K562 (cell line): ENCODE measurements at regions not wholly inside any gene's neighbourhood (a gene's known extent, or its start where the extent isn't known, plus 50 kb on each side); places are given as distances from the start of the nearest gene placed in this dataset.

ENCODE experiments used
- ATAC-seq: fragments of 200-7000 bp; cut with Tn5 transposase; 3 replicates; pipeline ENCODE4 v1.9.1; 2020; ENCODE audit warnings: moderate library complexity
- BruUV-seq: library from RNA; stranded (reverse); fragments of 400-500 nt; replicated peaks from 2 replicates; lab custom pipeline; 2021; lab: Mats Ljungman, UMichigan
- CTCF ChIA-PET: fragments of 300-600 bp; formaldehyde crosslinking; extraction: SDS; loops from one replicate; lab custom pipeline; 2021; ENCODE audit warnings: low intra/inter-chr PET ratio; lab: Yijun Ruan, JAX
- POLR2A ChIA-PET: fragments of 300-600, 350-650 bp; sonication (Branson Sonifier 250); formaldehyde crosslinking; extraction: SDS; loops from one replicate; lab custom pipeline; 2021; ENCODE audit warnings: antibody characterized with exemption, inconsistent platforms; lab: Yijun Ruan, JAX
- DNase-seq, 4 experiments: peaks; one replicate each; pipeline versions ENCODE4 v3.0.0 to v3.0.0-alpha.2; 2011 to 2018; ENCODE audit warnings: low spot score in 3 of 4, mixed read lengths in 3 of 4; ENCODE audit errors: extremely low read depth in 1 of 4
- FAIRE-seq: peaks from 2 replicates; lab custom pipeline; 2011; peaks lifted over from hg19 to GRCh38; lab: Jason Lieb, UNC
- H2AFZ ChIP-seq: 2 replicates; pipeline ENCODE4 v1.6.0; 2011; ENCODE audit warnings: low read depth, low read length, control low read depth, inconsistent platforms
- H3K27ac ChIP-seq: fragments of 200-600 bp; 3 replicates; pipeline ENCODE4 v1.8.0; 2011; ENCODE audit warnings: low read depth, mild to moderate bottlenecking, control low read depth, inconsistent platforms, low read length, moderate library complexity, mixed read lengths; ENCODE audit errors: extremely low read depth
- H3K27me3 ChIP-seq, 2 experiments: fragments of 300-600 bp in 1 of 2; 2 replicates in 1 of 2; 3 replicates in 1 of 2; pipeline versions ENCODE4 v1.6.0 to v1.8.0; 2011; ENCODE audit warnings: inconsistent platforms in 2 of 2, low read length in 2 of 2, mild to moderate bottlenecking in 1 of 2, mixed read lengths in 1 of 2, moderate library complexity in 1 of 2; ENCODE audit not compliant: control insufficient read depth in 2 of 2, insufficient read depth in 2 of 2
- H3K36me3 ChIP-seq: fragments of 300-600 bp; 3 replicates; pipeline ENCODE4 v1.8.0; 2011; ENCODE audit warnings: mild to moderate bottlenecking, low read length, inconsistent platforms; ENCODE audit not compliant: control insufficient read depth, insufficient read depth
- H3K4me1 ChIP-seq, 2 experiments: fragments of 200-600 bp in 1 of 2; replicated peaks in 1 of 2; 2 replicates in 1 of 2; 3 replicates in 1 of 2; pipeline versions ENCODE4 v1.5.1 to v1.8.0; 2011; ENCODE audit warnings: inconsistent platforms in 2 of 2, low read length in 2 of 2, mild to moderate bottlenecking in 1 of 2, mixed read lengths in 1 of 2, moderate library complexity in 1 of 2; ENCODE audit not compliant: control insufficient read depth in 2 of 2, insufficient read depth in 2 of 2
- H3K4me2 ChIP-seq: 2 replicates; pipeline ENCODE4 v1.6.1; 2011; ENCODE audit warnings: low read length, control low read depth, inconsistent platforms, mixed read lengths; ENCODE audit not compliant: insufficient read depth
- H3K4me3 ChIP-seq: fragments of 200-600 bp; sonication (generic), shearing (Covaris generic); 2 replicates; pipeline ENCODE4 v1.5.1; 2016; ENCODE audit warnings: control low read depth, inconsistent platforms
- H3K79me2 ChIP-seq: fragments of 200-600 bp; 3 replicates; pipeline ENCODE4 v1.8.0; 2011; ENCODE audit warnings: low read length, inconsistent platforms; ENCODE audit not compliant: control insufficient read depth, insufficient read depth
- H3K9ac ChIP-seq, 2 experiments: 2 replicates each; pipeline versions ENCODE4 v1.6.0 to v1.6.1; 2011; ENCODE audit warnings: low read depth in 2 of 2, low read length in 2 of 2, control low read depth in 1 of 2, inconsistent platforms in 1 of 2, mild to moderate bottlenecking in 1 of 2, mixed read lengths in 1 of 2; ENCODE audit not compliant: insufficient read depth in 1 of 2
- H3K9me1 ChIP-seq: one replicate; pipeline ENCODE4 v1.6.0; 2011; ENCODE audit warnings: inconsistent platforms, mild to moderate bottlenecking, low read length, moderate library complexity; ENCODE audit not compliant: control insufficient read depth, insufficient read depth
- H3K9me3 ChIP-seq: replicated peaks from 2 replicates; pipeline ENCODE4 v1.5.1; 2011; ENCODE audit warnings: low read depth, low read length, inconsistent platforms; ENCODE audit not compliant: control insufficient read depth, insufficient read depth
- H4K20me1 ChIP-seq: replicated peaks from 2 replicates; pipeline ENCODE4 v1.6.1; 2011; ENCODE audit warnings: low read length, inconsistent platforms, mixed read lengths; ENCODE audit not compliant: control insufficient read depth, insufficient read depth
- BMI1 ChIP-seq: fragments of 150-350 bp; IDR thresholded peaks from 2 replicates; pipeline ENCODE4 v1.6.1; 2014; ENCODE audit warnings: low read length
- CHAMP1 ChIP-seq: fragments of 450-650 bp; IDR thresholded peaks from 2 replicates; pipeline ENCODE4 v1.6.1; 2016; ENCODE audit warnings: mild to moderate bottlenecking
- CREB1 ChIP-seq, 2 experiments: sonication (generic) in 1 of 2; formaldehyde crosslinking in 1 of 2; IDR thresholded peaks; 2 replicates each; pipeline versions ENCODE4 v1.6.1 to v1.8.0; 2012 to 2022; ENCODE audit warnings: inconsistent platforms in 1 of 2, mild to moderate bottlenecking in 1 of 2, missing genetic modification reagents in 1 of 2, moderate library complexity in 1 of 2
- EGR1 ChIP-seq: fragments of 450-650 bp; conservative IDR thresholded peaks from 2 replicates; pipeline ENCODE4 v1.6.1; 2017; ENCODE audit warnings: mild to moderate bottlenecking
- ELF1 ChIP-seq: fragments of 200-800 bp; sonication (Bioruptor generic); IDR thresholded peaks from 2 replicates; pipeline ENCODE4 v1.6.1; 2016; ENCODE audit warnings: missing genetic modification characterization, missing compliant biosample characterization
- FOXK1 ChIP-seq: sonication (generic); formaldehyde crosslinking; IDR thresholded peaks from 2 replicates; pipeline ENCODE4 v1.8.0; 2022; ENCODE audit warnings: missing genetic modification reagents, mild to moderate bottlenecking, borderline replicate concordance
- LCOR ChIP-seq: sonication (generic); formaldehyde crosslinking; IDR thresholded peaks from 2 replicates; pipeline ENCODE4 v1.8.0; 2022; ENCODE audit warnings: mild to moderate bottlenecking, missing genetic modification reagents
- MTA2 ChIP-seq: fragments of 450-650 bp; IDR thresholded peaks from 2 replicates; pipeline ENCODE4 v1.6.1; 2016; ENCODE audit warnings: low read depth
- NCOA1 ChIP-seq: fragments of 450-650 bp; IDR thresholded peaks from 2 replicates; pipeline ENCODE4 v1.6.1; 2016; ENCODE audit warnings: low read depth
- NR3C1 ChIP-seq: sonication (generic); formaldehyde crosslinking; IDR thresholded peaks from 2 replicates; pipeline ENCODE4 v1.8.1; 2022; ENCODE audit warnings: missing genetic modification reagents
- RBM14 ChIP-seq: fragments of 200-400 bp; formaldehyde crosslinking; IDR thresholded peaks from 2 replicates; pipeline ENCODE4 v1.6.1; 2018; ENCODE audit warnings: low read depth, mild to moderate bottlenecking, low read length, moderate library complexity, borderline replicate concordance; ENCODE audit not compliant: insufficient read depth
- RUNX1 ChIP-seq: sonication (generic); IDR thresholded peaks from 2 replicates; pipeline ENCODE4 v1.6.1; 2016; ENCODE audit warnings: antibody characterized with exemption, low read depth
- U2AF2 ChIP-seq: fragments of 200-400 bp; formaldehyde crosslinking; optimal IDR thresholded peaks from 2 replicates; pipeline ENCODE3; 2017; ENCODE audit warnings: low read depth, mild to moderate bottlenecking, low read length
- ZEB2 ChIP-seq: fragments of 450-650 bp; IDR thresholded peaks from 2 replicates; pipeline ENCODE4 v1.6.1; 2016
- ZFP1 ChIP-seq: fragments of 450-650 bp; formaldehyde crosslinking; IDR thresholded peaks from 2 replicates; pipeline ENCODE4 v1.4.0; 2020; ENCODE audit warnings: mild to moderate bottlenecking, mixed read lengths
- ZNF668 ChIP-seq: fragments of 250-450 bp; sonication (Bioruptor Pico); IDR thresholded peaks from 2 replicates; pipeline ENCODE4 v1.8.0; 2022; ENCODE audit warnings: mild to moderate bottlenecking, inconsistent platforms
- WGBS: fragments of 100-300 bp; shearing (Covaris generic); methylation state at CpG from one replicate; pipeline ENCODE4 v1.1.6; 2016; ENCODE audit warnings: low coverage, mixed read lengths; ENCODE audit not compliant: insufficient coverage; ENCODE audit errors: missing lambda C conversion rate; 5-methylcytosine and 5-hydroxymethylcytosine counted together
- in situ Hi-C: fragments of 300-500 bp; cut with MboI; formaldehyde crosslinking; loops from 4 replicates; pipeline ENCODE4 v1.15.0; 2018; ENCODE audit warnings: inconsistent platforms, mixed read lengths
- intact Hi-C: fragments of 100-400 bp; cut with micrococcal nuclease; formaldehyde crosslinking; loops from 2 replicates; pipeline ENCODE4 v1.14.2; 2022
- TF ChIP-seq, protein P1 (sequence below): fragments of 450-650 bp; formaldehyde crosslinking; IDR thresholded peaks from 2 replicates; pipeline ENCODE4 v1.4.0; 2020; ENCODE audit warnings: mild to moderate bottlenecking, mixed read lengths

GRCh38 chrX:75997692-75998091 is 175.2 kb upstream of the PBDC1 start:
- no peaks in the 10 kb centered on the region for H3K36me3 ChIP-seq
- intact Hi-C loops, result no loop called here
- TF ChIP-seq, protein P1, sequence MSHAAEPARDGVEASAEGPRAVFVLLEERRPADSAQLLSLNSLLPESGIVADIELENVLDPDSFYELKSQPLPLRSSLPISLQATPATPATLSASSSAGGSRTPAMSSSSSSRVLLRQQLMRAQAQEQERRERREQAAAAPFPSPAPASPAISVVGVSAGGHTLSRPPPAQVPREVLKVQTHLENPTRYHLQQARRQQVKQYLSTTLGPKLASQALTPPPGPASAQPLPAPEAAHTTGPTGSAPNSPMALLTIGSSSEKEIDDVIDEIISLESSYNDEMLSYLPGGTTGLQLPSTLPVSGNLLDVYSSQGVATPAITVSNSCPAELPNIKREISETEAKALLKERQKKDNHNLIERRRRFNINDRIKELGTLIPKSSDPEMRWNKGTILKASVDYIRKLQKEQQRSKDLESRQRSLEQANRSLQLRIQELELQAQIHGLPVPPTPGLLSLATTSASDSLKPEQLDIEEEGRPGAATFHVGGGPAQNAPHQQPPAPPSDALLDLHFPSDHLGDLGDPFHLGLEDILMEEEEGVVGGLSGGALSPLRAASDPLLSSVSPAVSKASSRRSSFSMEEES (CRISPR knock-in tag), result no peak
- TF ChIP-seq BMI1 (no peak), CHAMP1 (no peak), NR3C1 (CRISPR knock-in tag) (no peak), RBM14 (no peak), ZFP1 (CRISPR knock-in tag) (no peak), EGR1 (no peak), NCOA1 (no peak), MTA2 (no peak), CREB1 (IDR thresholded peaks at IDR 0.05) (no peak), CREB1 (CRISPR knock-in tag; IDR thresholded peaks at IDR 0.05) (no peak), U2AF2 (no peak), ZNF668 (CRISPR knock-in tag) (no peak), ELF1 (tag) (no peak), FOXK1 (CRISPR knock-in tag) (no peak), ZEB2 (no peak), LCOR (CRISPR knock-in tag) (no peak), RUNX1 (no peak)
- TF ChIP-seq, all 486 proteins: peak for 0
- CTCF ChIA-PET, result no interaction called here
- no peak overlapping the region for H3K4me3 ChIP-seq
- BruUV-seq, result no TSS peak
- ATAC-seq, result no peak
- H3K4me1 ChIP-seq, result no peaks in the 10 kb centered on the region
- no peak for DNase-seq
- 0% methylated on average over 3 of the region's 3 CpGs for WGBS
- no peak for FAIRE-seq
- no peaks in the 10 kb centered on the region for H3K9me3 ChIP-seq
- in situ Hi-C loops, result no loop called here
- H3K9me1 ChIP-seq, result no peaks in the 10 kb centered on the region
- H2AFZ ChIP-seq, result no peak overlapping the region
- no peak overlapping the region for H3K27ac ChIP-seq
- no peaks in the 10 kb centered on the region for H3K27me3 ChIP-seq
- H4K20me1 ChIP-seq, result no peaks in the 10 kb centered on the region
- H3K79me2 ChIP-seq, result no peaks in the 10 kb centered on the region
- no peak overlapping the region for H3K4me2 ChIP-seq
- POLR2A ChIA-PET, result no interaction called here
- H3K9ac ChIP-seq, result no peak overlapping the region
